HG03097 (cell line): ENCODE measurements at regions not wholly inside any gene's neighbourhood (a gene's known extent, or its start where the extent isn't known, plus 50 kb on each side); places are given as distances from the start of the nearest gene placed in this dataset.
A peak's percentile ranks its signal among the peaks of the same experiment; 100 is the strongest.

ENCODE experiments used
- ATAC-seq: cut with Tn5 transposase; IDR thresholded peaks from one replicate; pipeline ENCODE4 v1.9.1; 2021; ENCODE audit not compliant: unreplicated experiment, low FRiP score

GRCh38 chr6:95328231-95328630, 249.1 kb upstream of the MANEA start:
- no peak for ATAC-seq

GRCh38 chr6:95352064-95352795, 225.1 kb upstream of the MANEA start:
- no peak for ATAC-seq

GRCh38 chr6:95354551-95354950, 222.8 kb upstream of the MANEA start:
- no peak for ATAC-seq

DNA sequence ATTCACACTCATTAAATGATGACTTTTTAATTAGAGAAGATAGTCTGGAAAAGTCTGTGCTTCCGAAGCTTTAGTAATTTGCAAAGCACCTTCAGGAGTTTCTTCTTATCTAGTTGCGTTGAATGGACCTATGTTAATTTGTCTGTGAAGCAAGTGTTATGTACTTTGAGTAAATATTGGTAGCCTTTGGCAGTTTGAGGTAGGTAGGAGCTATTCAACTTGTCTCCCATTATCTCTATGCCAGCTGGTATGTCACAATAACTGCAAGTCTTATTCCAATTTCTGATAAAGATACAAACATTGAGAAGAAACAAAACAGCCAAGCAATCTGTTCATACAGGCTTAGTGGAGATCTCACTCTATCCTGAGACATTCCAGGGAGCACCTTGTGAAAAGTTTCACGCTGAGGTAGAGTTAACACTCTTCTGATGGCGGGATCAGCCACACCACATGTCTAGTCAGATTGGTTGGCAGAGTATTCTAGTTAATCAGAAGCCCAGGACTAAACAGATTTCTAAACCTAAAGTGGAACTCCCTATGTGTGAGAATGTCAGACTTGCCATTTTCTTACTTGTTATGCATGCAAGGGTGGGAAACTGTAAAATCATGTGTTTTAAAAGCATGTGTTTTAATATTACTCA, 219.8 kb upstream of the MANEA start:
- ATAC-seq = no peak

GRCh38 chr6:95364016-95364604, 213.2 kb upstream of the MANEA start:
- peak; percentile 83 for ATAC-seq

- ATAC-seq = no peak
These were observed 211.9 kb upstream of the MANEA start for GRCh38 chr6:95365454-95365853.

DNA sequence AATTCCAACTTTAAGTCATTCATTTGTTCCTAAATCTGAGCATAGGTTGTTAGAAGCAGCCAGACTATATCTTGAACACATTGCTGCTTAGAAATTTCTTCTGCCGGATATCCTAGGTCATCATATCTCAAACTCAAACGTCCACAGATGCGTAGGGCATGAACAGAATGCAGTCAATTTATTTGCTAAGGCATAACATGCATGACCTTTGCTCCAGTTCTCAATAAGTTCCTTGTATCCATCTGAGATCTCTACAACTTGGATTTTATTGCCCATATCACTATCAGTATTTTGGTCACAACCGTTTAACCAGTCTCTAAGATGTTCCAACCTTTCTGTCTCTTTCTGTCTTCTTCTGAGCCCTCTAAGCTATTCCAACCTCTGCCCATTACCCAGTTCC, 210.9 kb upstream of the MANEA start:
- no peak for ATAC-seq

DNA sequence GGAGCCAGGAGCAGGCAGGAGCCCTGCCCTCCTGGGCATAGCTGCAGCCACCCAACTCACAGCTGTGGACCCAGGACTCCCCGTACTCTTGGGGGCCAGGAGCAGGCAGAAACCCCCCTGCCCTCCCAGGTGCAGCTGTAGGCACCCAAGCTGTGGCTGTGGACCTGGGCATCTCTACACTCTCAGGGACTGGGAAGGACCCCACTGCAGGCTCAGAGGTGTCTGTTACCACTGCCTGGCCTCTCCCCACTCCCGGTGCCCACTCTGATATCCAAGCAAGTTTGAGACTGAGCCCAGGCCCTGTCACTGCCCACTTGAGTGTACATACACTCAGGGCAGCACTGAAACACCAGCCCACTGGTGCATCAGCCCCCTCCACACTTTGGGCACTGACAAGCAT, 193.5 kb upstream of the MANEA start:
- ATAC-seq = no peak

GRCh38 chr6:95384988-95385387, 192.3 kb upstream of the MANEA start:
- ATAC-seq = no peak

DNA sequence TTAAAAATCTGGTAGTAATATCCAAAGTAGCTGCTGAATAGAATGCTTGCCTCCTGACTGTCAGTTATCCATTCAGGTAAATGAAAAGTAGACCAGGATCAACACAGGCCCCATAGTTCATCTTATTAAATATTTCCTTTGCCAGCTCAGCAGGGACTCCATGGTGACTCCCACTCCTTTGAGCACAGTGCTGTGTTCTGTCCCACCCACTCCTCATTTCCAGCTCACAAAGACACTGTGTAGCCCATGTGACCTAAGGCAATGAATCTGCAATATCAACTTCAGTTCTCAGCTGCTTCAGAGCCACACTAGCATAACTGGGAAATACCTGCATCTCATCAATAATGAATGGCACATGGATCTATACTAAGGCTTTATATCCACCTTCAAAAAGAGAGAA, 189.5 kb upstream of the MANEA start:
- ATAC-seq = no peak

- no peak for ATAC-seq
These were observed 172.6 kb upstream of the MANEA start for GRCh38 chr6:95404777-95405176.

DNA sequence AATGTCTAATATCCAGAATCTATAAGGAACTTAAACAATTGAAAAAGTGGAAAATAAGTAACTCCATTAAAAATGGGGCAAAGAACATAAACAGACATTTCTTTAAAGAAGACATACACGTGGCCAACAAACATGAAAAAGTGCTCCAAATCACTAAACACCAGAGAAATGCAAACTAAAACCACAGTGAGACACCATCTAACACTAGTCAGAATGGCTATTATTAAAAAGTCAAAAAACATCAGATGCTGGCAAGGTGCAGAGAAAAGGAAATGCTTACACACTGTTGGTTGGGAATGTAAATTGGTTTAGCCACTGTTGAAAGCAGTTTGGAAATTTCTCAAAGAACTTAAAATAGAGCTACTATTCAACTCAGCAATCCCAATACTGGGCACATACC, 169.2 kb upstream of the MANEA start:
- no peak for ATAC-seq

DNA sequence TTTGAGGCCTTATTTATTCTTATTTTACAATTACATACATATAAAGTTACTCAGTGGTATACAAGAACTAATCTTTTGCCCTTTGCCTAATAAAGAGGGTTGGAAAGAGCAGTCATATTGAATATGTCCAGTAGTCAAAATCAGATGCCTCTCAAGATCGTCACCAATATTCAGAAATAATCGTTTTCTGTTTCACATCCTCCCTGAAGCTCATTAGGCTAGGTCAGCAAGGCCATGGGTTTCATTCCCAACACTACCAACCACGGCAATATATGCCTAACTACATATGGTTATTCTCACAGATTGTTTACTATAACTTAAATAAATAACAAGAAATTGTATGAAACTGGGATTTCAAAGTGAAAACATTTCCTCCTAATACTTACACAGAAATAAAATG, 167.2 kb upstream of the MANEA start:
- ATAC-seq = no peak

GRCh38 chr6:95413789-95414188, 163.5 kb upstream of the MANEA start:
- no peak for ATAC-seq

- ATAC-seq = no peak
These were observed 159.5 kb upstream of the MANEA start for GRCh38 chr6:95417856-95418255.

- ATAC-seq = no peak
These were observed 156.5 kb upstream of the MANEA start for GRCh38 chr6:95420792-95421191.

GRCh38 chr6:95423331-95423730, 154.0 kb upstream of the MANEA start:
- no peak for ATAC-seq

DNA sequence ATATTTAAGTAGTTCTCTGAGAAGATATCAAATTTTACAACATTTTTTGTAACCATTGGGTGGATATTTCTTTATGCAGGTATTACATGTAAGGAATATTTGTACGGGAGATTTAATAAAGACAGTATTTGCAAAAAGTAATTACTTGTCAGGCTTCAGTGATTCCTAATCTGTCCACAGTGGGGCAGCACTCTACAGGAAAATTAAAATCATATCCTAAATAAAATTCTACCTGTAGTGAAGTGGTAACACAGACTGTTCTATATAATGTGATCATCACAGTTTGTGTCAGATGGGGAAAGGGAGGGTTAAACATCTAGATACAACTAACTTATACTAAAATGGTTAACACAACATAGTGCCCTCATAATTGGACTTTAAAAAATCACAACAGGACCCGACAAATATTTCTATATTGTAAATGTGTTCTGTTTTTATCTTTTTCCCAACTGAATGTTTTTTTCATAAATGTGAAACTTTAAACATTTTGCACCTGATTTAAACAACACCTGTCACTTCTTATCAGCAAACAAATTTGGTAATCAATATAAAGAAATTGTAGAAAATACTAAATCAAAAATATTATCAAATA, 145.6 kb upstream of the MANEA start:
- ATAC-seq = no peak

DNA sequence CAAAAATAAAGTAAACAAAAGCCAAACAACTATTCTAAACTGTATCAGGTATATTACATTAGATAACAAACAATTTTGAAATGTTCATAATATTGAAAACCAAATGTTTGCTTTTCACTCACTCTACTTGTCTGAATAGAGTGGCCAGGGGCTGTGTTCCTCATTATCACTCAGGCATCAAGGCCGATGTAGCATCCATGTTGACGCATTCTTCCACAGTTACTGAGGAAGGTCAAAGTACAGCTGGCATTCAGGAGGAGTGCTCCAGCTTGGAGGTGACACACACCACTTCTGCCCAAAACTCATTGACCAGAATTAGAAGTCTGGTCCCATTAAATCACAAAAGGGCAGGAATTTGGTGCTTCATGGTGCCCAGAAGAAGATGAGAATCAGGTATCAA, 137.6 kb upstream of the MANEA start:
- no peak for ATAC-seq

GRCh38 chr6:95448208-95448607, 129.1 kb upstream of the MANEA start:
- ATAC-seq = no peak

DNA sequence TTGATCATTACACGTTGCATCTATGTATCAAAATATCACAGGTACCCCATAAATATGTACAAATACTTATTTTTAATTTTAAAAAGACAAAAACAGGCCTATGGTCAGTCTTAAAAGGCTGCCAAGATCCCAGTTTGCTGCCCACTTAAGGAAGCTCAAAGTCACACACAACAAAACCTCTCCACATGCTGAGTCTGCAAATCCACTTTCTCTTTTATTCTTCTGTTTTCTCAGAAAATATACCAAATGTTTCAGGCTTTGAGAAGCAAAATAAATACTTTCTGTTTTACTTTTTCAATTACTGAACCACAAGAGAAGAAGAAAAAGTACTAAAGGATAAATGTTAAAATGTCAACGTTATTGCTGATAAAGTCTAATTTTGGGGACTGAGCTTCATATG, 107.8 kb upstream of the MANEA start:
- no peak for ATAC-seq

DNA sequence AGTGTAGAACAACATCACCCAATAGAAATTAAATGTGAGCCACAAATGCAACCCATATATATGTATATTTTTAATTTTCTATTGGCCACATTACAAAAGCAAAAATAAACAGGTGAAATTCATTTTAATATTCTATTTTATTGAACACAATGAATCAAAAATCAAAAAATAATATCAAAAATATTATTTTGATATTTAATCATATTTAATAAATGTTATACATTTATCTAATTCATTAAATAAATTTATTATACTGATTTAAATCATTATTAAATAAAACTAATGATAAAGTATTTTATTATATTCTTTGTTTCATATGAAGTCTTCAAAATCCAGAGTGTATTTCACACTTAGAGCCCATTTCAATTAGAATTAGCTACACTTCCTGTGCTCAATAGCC, 98.4 kb upstream of the MANEA start:
- ATAC-seq = no peak
